Esophagus muscularis mucosa (tissue), 4 donors: ENCODE measurements at regions not wholly inside any gene's neighbourhood (a gene's known extent, or its start where the extent isn't known, plus 50 kb on each side); places are given as distances from the start of the nearest gene placed in this dataset.

Experiments
- DNase-seq: peaks from one replicate; pipeline ENCODE4 v3.0.0-alpha.2; 2017; ENCODE audit errors: extremely low spot score
- H3K27ac ChIP-seq, 4 donors: fragments of 200-600 bp; sonication (generic); replicated peaks in 1 of 4; 1 replicate in 3 of 4; 2 replicates in 1 of 4; pipeline ENCODE4 v1.5.1; 2016 to 2019; ENCODE audit warnings: mild to moderate bottlenecking in 1 of 4
- H3K27me3 ChIP-seq, 4 donors: fragments of 200-600 bp; sonication (generic); one replicate each; pipeline versions ENCODE4 v1.5.1 to v1.6.0; 2016 to 2019
- H3K36me3 ChIP-seq, 4 donors: fragments of 200-600 bp; sonication (generic); one replicate each; pipeline ENCODE4 v1.5.1; 2016 to 2019
- H3K4me1 ChIP-seq, 4 donors: fragments of 200-600 bp; sonication (generic); one replicate each; pipeline ENCODE4 v1.5.1; 2016 to 2019
- H3K4me3 ChIP-seq, 4 donors: fragments of 200-600 bp; sonication (generic); 1 replicate in 2 of 4; 2 replicates in 2 of 4; pipeline ENCODE4 v1.5.1; 2016 to 2019; ENCODE audit warnings: mild to moderate bottlenecking in 4 of 4, moderate library complexity in 1 of 4
- H3K9me3 ChIP-seq, 4 donors: fragments of 200-600 bp; sonication (generic); 1 replicate in 3 of 4; 2 replicates in 1 of 4; pipeline ENCODE4 v1.5.1; 2016 to 2019
- CTCF ChIP-seq, 3 experiments: fragments of 200-600 bp in 2 of 3; fragments of 450-650 bp in 1 of 3; sonication (generic) in 2 of 3; IDR thresholded peaks; one replicate each; pipeline ENCODE4 v1.5.1; 2017 to 2019; ENCODE audit warnings: antibody characterized with exemption in 3 of 3, mild to moderate bottlenecking in 2 of 3, moderate library complexity in 1 of 3
- EP300 ChIP-seq: sonication (generic); formaldehyde crosslinking; IDR thresholded peaks from one replicate; pipeline ENCODE4 v1.6.1; 2017; ENCODE audit warnings: antibody characterized with exemption
- POLR2A ChIP-seq: fragments of 450-650 bp; IDR thresholded peaks from one replicate; pipeline ENCODE4 v1.6.1; 2017; ENCODE audit warnings: antibody characterized with exemption, moderate library complexity, mild to moderate bottlenecking, low read depth
- POLR2AphosphoS5 ChIP-seq, 2 donors: sonication (generic); formaldehyde crosslinking; IDR thresholded peaks; one replicate each; pipeline ENCODE4 v1.6.1; 2017; ENCODE audit warnings: antibody characterized with exemption in 2 of 2
- WGBS: methylation state at CpG from one replicate; pipeline ENCODE4 v1.1.5; 2018; 5-methylcytosine and 5-hydroxymethylcytosine counted together
- intact Hi-C: fragments of 100-400 bp; cut with DNase I; formaldehyde crosslinking; loops from one replicate; pipeline ENCODE4 v1.15.1; 2023

- WGBS, result 17% methylated on average over 3 of the region's 3 CpGs
- peak overlapping the region; percentile 75 to 79 (median 76) for H3K27ac ChIP-seq
- no peaks in the 10 kb centered on the region for H3K36me3 ChIP-seq
- H3K4me3 ChIP-seq, result peak overlapping the region in 1 of 4 donors; percentile 8
- no peak for TF ChIP-seq EP300
- TF ChIP-seq POLR2AphosphoS5 (IDR thresholded peaks at IDR 0.05), result peak in 1 of 2 donors; percentile 68
- DNase-seq, result no peak
- intact Hi-C loops, result loop anchor here (10.0 kb wide), 2 partner anchors 268 to 598 kb away; partner anchors contain the start of gene COL12A1
- no peaks in the 10 kb centered on the region for H3K27me3 ChIP-seq
- no peaks in the 10 kb centered on the region for H3K9me3 ChIP-seq
- peaks cover 0 to 54% (median 50%) of the 10 kb centered on the region in 4 donors for H3K4me1 ChIP-seq
These were observed 599.2 kb downstream of the COL12A1 start for GRCh38 chr6:74606582-74607071.

GRCh38 chr6:74605922-74606581 is 599.8 kb downstream of the COL12A1 start:
- TF ChIP-seq EP300 (no peak), POLR2AphosphoS5 (IDR thresholded peaks at IDR 0.05) (no peak), POLR2A (no peak), CTCF (IDR thresholded peaks at IDR 0.05) (no peak)
- 62% methylated on average over 3 of the region's 3 CpGs for WGBS
- H3K27ac ChIP-seq, result peak overlapping the region; percentile 75 to 79 (median 76)

GRCh38 chr6:74604279-74604678 is 601.6 kb downstream of the COL12A1 start:
- intact Hi-C loops, result loop anchor here (10.0 kb wide), 2 partner anchors 271 to 601 kb away; partner anchors contain the start of gene COL12A1
- 72% methylated on average over 3 of the region's 3 CpGs for WGBS
- Histone ChIP-seq H3K9me3 (no peaks in the 10 kb centered on the region), H3K4me3 (no peak overlapping the region), H3K27me3 (no peaks in the 10 kb centered on the region), H3K4me1 (peaks cover 0 to 58% (median 46%) of the 10 kb centered on the region in 4 donors), H3K36me3 (no peaks in the 10 kb centered on the region), H3K27ac (peak overlapping the region in 3 of 4 donors; percentile 75 to 77 (median 75))
- TF ChIP-seq EP300, result no peak
- no peak for TF ChIP-seq POLR2AphosphoS5 (IDR thresholded peaks at IDR 0.05)
- no peak for TF ChIP-seq CTCF (IDR thresholded peaks at IDR 0.05)
- TF ChIP-seq POLR2A, result no peak
- DNase-seq, result no peak

More at GRCh38 chr6:74605922-74606581, 599.8 kb downstream of the COL12A1 start:
- Histone ChIP-seq H3K4me1 (peaks cover 0 to 60% (median 51%) of the 10 kb centered on the region in 4 donors), H3K4me3 (peak overlapping the region in 1 of 4 donors; percentile 8), H3K36me3 (no peaks in the 10 kb centered on the region), H3K27me3 (no peaks in the 10 kb centered on the region), H3K9me3 (no peaks in the 10 kb centered on the region)
- no peak for DNase-seq
- intact Hi-C loops, result loop anchor here (10.0 kb wide), 2 partner anchors 269 to 599 kb away; partner anchors contain the start of gene COL12A1

- H3K4me3 ChIP-seq, result no peak overlapping the region
- H3K4me1 ChIP-seq, result peaks cover 0 to 57% (median 41%) of the 10 kb centered on the region in 4 donors
- intact Hi-C loops, result loop anchor here (10.0 kb wide), 2 partner anchors 271 to 601 kb away; partner anchors contain the start of gene COL12A1
- no peaks in the 10 kb centered on the region for H3K36me3 ChIP-seq
- H3K27me3 ChIP-seq, result no peaks in the 10 kb centered on the region
- no peak for TF ChIP-seq POLR2AphosphoS5 (IDR thresholded peaks at IDR 0.05)
- no peak for TF ChIP-seq EP300
- TF ChIP-seq POLR2A, result no peak
- peak overlapping the region in 1 of 4 donors; percentile 14 for H3K27ac ChIP-seq
- no peak for DNase-seq
- H3K9me3 ChIP-seq, result no peaks in the 10 kb centered on the region
- 82% methylated on average over 2 of the region's 2 CpGs for WGBS
These were observed 602.4 kb downstream of the COL12A1 start for GRCh38 chr6:74603322-74604076.

- Histone ChIP-seq H3K9me3 (no peaks in the 10 kb centered on the region), H3K27me3 (no peaks in the 10 kb centered on the region), H3K27ac (peak overlapping the region in 1 of 4 donors; percentile 20), H3K4me1 (peaks cover 0 to 46% (median 31%) of the 10 kb centered on the region in 4 donors), H3K4me3 (no peak overlapping the region), H3K36me3 (no peaks in the 10 kb centered on the region)
- TF ChIP-seq POLR2A, result no peak
- no peak for TF ChIP-seq CTCF (IDR thresholded peaks at IDR 0.05)
- TF ChIP-seq POLR2AphosphoS5 (IDR thresholded peaks at IDR 0.05), result no peak
- no peak for TF ChIP-seq EP300
- DNase-seq, result no peak
- 93% methylated on average over 3 of the region's 3 CpGs for WGBS
- intact Hi-C loops, result loop anchor here (10.0 kb wide), 2 partner anchors 273 to 603 kb away; partner anchors contain the start of gene COL12A1
These were observed 603.6 kb downstream of the COL12A1 start for GRCh38 chr6:74602206-74602605.
